HG02981 (cell line): ENCODE measurements at regions not wholly inside any gene's neighbourhood (a gene's known extent, or its start where the extent isn't known, plus 50 kb on each side); places are given as distances from the start of the nearest gene placed in this dataset.
"Not testable (repeated sequence)": the region's sequence is repeated elsewhere in the genome, so short reads cannot be mapped to it uniquely, and the experiment has no call there.

Experiments used
- ATAC-seq: cut with Tn5 transposase; IDR thresholded peaks from one replicate; pipeline ENCODE4 v1.9.1; 2021; ENCODE audit warnings: mild to moderate bottlenecking, moderate library complexity; ENCODE audit not compliant: unreplicated experiment

GRCh38 chr20:53891306-53891894, 179.0 kb downstream of the BCAS1 start:
- no peak for ATAC-seq

GRCh38 chr20:53890443-53891305, 179.7 kb downstream of the BCAS1 start:
- ATAC-seq: no peak

GRCh38 chr20:53889411-53890148, 180.8 kb downstream of the BCAS1 start:
- no peak for ATAC-seq

- no peak for ATAC-seq
Measured at GRCh38 chr20:53888951-53889350, 181.4 kb downstream of the BCAS1 start.

GRCh38 chr20:53888510-53888909, 181.9 kb downstream of the BCAS1 start:
- no peak for ATAC-seq

GRCh38 chr20:53887973-53888372, 182.4 kb downstream of the BCAS1 start:
- ATAC-seq: no peak

- ATAC-seq: no peak
Measured at GRCh38 chr20:53884859-53885541, 185.4 kb downstream of the BCAS1 start.

- ATAC-seq: no peak
Measured at GRCh38 chr20:53883098-53883911, 187.1 kb downstream of the BCAS1 start.

- ATAC-seq: not testable (repeated sequence)
Measured at GRCh38 chr20:53882438-53882986, 187.9 kb downstream of the BCAS1 start.

- ATAC-seq: no peak
Measured at GRCh38 chr20:53881362-53881761, 189.0 kb downstream of the BCAS1 start.

- ATAC-seq: no peak
Measured at GRCh38 chr20:53880108-53880641, 190.2 kb downstream of the BCAS1 start.

GRCh38 chr20:53879048-53879684, 191.2 kb downstream of the BCAS1 start:
- no peak for ATAC-seq

GRCh38 chr20:53878262-53879047, 191.9 kb downstream of the BCAS1 start:
- no peak for ATAC-seq

GRCh38 chr20:53876956-53877355, 193.4 kb downstream of the BCAS1 start:
- no peak for ATAC-seq

- ATAC-seq: no peak
Measured at GRCh38 chr20:53876470-53876869, 193.9 kb downstream of the BCAS1 start.

GRCh38 chr20:53875452-53875851, 194.9 kb downstream of the BCAS1 start:
- ATAC-seq: no peak

- no peak for ATAC-seq
Measured at GRCh38 chr20:53874706-53875105, 195.7 kb downstream of the BCAS1 start.

GRCh38 chr20:53874104-53874503, 196.3 kb downstream of the BCAS1 start:
- ATAC-seq: no peak

- no peak for ATAC-seq
Measured at GRCh38 chr20:53873230-53873604, 197.2 kb downstream of the BCAS1 start.
